ENCODE measurements at regions not wholly inside any gene's neighbourhood (a gene's known extent, or its start where the extent isn't known, plus 50 kb on each side); places are given as distances from the start of the nearest gene placed in this dataset.

DNA sequence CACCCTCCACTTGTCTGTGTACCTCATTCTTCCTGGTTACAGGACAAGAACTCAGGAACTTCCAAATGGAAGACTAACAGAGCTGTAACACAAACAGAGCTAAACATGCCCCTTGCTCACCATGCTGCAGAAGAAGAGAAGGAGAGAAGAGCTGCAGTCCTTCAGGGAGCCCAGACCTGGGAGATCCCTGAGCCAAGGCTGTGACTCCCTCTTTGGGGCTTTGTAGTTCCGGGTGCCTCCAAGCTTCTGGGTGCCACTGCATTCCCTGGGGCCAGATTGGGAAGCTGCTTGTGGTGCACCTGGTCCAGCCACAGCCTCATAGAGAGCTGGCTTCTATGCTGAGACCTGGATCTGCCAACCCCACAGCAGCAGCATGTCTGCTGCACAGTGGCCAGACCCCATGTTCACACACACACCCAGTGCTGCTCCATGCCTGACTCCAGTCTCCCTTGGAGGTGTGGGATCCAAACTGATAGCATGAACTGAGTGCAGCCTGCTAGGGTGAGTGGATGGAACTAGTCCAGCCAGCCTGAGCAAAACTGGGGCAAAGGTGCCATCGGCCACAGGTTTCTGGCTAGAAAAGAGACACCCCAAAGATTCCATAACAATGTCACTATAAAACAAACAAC, 263.0 kb upstream of the NRIP1 start:
- no peak for DNase-seq

DNA sequence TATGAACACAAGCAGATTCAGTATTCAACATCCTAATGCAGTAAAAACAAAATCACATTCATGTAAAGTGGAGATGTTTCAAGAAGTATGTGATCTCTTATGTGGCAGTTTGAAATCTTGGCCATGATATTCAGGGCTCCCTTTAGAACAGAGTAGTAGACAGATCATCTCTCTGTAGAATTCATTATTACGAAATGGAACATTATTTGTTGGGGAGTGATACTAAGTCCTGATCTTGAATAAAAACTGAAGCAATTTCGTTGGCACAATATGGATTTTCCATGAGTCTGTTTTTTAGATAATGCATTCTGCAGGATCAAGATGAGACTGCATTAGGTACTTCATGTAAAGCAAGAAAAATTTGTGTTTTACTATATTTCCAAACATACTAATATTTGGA, 264.4 kb upstream of the NRIP1 start:
- no peak for DNase-seq

DNA sequence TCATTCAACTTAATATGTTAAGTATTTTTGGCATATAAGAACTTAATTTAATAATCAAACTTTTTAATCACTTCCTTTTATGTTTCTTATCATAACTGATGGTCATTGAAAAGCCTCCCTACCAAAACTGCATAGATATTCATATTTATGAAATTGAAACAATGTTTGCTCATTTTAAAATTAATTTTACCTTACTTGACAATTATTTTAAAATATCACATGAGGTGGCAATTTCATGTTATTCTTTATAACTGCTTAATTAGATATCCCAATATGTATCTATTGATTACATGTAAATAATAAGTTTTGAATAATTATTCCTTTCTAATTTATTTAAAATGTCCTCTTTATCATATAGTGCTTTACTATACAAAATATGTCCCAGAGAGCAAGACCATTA, 266.1 kb upstream of the NRIP1 start:
- no peak for DNase-seq

DNA sequence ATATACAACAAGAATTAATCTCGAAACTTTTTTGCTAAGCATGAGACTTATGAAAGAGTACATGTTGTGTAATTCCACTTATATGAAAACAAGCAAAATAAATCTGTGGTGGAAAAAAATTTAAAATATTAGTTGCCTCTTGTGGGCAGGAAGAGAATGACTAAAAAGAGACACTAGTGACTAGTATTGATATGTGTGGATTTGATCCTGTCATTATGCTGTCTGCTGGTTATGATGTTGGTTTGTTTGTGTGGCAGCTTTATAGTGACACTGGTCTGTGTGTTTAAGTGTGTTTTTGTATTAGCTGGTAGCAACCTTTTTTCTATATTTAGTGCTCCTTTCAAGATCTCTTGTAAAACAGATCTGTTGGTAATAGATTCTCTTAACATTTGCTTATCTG, 267.8 kb upstream of the NRIP1 start:
- no peak for DNase-seq

DNA sequence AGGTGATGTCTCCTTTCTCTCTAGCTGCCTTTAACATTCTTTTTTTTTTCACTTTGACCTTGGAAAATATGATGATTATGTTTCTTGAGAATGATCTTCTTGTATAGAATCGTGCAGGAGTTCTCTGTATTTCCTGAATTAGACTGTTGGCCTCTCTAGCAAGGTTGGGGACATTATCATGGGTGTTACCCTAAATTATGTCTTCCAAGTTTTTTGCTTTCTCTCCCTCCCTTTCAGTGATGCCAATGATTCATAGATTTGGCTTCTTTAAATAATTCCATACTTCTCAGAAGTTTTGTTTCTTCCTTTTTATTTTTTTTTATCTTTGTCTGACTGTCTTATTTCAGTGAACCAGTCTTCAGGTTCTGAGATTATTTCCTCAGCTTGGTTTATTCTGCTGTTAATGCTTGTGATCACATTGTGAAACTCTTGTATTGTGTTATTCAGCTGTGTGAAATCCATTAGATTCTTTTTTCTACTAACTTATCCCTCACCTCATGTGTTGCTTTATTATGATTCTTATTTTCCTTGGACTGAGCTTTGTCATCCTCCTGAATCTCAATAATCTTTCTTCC, 268.4 kb upstream of the NRIP1 start:
- no peak for DNase-seq

DNA sequence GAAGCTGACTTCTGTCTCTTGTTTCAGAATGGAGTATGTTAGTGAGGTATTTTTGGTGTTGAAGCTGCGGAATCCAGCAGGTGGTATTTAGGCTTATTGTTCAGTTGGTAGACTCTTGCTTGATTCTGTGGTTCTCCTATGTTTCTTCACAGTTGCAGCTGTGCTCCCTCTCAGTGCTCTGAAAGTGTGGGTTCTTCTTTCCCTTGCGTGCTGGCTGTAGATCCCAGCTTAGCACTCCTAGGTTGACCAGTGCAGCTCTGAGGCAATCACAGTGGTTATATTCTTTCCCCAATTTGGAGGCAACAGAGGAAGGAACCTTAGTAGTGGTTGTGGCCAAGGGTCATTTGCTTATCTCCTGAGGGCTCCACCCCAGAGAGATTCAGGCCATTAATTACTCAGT, 269.2 kb upstream of the NRIP1 start:
- no peak for DNase-seq

DNA sequence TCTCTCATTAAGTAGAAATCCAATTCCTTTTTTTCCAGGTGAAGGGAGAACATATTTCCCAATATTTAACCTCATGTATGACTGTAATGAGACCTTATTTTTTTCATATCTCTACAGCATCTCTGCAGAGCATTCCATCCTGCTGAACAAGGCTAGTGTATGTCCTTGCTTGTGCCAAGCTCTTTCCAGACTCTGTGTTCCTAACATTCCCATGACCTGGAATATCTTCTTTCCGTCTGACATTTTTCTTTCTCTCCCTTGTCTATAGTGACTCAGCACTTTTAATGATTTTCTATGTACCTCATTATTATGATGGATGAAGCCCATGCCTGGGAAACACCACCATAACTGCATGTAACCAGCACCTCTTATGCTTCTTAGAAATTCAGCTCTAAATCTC, 278.3 kb upstream of the NRIP1 start:
- no peak for DNase-seq

DNA sequence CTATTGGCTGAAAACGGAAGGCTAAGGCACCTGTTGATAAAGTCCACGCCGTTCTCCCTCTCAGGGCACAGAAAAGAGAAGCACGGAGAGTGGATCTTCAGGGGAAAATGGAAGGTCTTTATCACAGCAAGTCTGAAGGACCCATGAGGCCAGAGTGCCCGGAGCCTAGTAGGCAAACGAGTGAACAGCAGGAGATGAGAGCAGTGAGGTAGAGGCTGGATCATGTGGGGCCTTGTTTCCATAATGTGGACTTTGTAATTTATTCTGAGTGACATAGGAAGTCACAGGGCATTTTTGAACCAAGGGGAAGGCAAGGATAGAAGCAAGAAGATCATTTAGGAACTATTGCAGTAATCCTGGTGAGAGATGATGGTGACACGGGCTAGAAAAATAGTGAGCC, 287.2 kb upstream of the NRIP1 start:
- no peak for DNase-seq

DNA sequence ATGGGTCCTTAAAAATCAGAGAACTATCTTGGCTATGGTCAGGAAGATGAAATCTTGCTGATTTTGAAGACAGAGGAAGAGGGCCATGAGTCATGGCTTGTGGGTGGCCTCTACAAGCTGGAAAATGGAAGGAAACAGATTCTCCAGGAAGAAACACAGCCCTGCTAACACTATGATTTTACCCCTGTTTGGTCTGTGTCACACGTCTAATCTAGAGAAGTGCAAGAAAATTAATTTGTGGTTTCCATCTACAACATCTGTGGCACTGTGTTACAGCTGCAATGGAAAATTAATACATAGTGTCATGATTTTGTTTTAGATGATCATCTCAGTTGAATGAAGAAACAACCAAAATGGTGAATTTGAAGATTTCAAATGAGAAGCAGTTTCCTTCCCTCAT, 288.7 kb upstream of the NRIP1 start:
- no peak for DNase-seq

DNA sequence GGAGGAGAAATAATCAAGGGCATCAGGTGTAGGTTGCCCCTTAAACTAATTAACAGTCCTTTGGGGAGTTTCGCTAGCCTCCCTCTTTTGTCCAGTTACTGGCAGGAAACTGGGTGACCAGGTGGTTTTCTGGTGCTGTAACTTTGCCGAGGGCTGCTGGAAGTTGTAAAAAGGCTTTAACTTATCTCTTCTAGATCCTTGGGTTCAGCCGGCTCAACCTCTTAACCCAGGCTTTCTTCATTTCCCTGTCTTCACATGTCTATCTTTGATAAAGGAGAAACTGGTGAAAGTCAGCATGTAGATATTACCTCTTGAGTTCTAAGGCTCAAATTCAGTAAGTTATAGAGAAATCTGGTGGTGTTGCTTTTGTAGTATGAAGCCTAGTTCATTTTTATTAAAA, 289.7 kb upstream of the NRIP1 start:
- no peak for DNase-seq

DNA sequence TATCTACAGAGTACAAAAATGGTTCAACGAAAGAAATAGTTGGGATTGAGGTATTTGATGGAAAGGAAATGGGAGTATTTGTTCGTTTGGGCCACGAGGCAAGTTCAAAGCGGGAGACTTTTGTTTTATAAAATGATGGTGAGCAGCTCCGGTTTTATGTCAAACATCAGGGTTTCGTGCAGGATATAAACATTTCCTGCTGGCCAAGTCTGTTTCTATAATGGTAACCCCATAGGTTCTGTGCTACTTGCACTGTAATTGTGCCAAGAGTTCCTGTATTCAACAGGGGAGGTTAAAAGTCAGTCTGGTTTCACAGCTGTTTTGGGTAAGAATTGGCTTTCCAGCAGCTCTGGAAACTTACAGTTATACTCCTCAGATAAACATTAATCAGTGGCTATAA, 290.3 kb upstream of the NRIP1 start:
- no peak for DNase-seq

DNA sequence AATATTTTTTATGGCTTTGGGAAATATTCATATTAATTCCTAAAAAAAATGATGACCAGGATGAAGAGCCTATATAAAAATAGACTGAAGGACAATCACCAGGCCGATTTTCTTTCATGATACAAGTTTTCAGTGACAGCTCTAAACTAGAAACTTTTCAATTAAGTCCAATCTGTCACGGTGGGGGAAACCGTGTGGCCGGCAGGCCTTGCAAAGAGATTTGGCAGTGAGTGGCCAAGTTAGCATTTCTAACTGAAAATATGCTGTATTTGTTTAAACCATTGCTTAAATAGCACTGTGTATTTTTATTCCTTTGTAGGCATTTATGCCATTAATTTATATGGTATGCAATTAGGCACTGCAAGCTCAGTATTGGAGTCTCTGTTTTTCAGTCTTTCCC, 294.5 kb upstream of the NRIP1 start:
- no peak for DNase-seq

DNA sequence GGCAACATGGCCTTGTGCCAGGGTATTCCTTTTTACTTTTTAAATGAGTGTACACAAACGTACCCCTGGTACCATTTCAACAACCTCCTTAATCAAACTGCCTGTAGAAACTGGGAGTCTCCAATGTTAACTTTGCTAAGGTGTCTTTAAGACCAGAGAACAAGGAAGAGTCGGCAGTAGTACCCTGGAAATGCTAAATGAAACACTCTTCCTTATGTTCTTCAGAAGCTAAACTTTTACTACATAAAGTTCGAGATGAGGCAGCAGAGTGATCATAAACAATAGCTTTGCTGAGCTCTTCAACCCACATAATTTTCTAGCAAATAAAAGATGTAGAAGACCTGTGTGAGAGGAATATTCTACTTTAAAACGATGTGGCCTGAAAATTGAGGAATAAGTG, 297.7 kb upstream of the NRIP1 start:
- DNase-seq = no peak

DNA sequence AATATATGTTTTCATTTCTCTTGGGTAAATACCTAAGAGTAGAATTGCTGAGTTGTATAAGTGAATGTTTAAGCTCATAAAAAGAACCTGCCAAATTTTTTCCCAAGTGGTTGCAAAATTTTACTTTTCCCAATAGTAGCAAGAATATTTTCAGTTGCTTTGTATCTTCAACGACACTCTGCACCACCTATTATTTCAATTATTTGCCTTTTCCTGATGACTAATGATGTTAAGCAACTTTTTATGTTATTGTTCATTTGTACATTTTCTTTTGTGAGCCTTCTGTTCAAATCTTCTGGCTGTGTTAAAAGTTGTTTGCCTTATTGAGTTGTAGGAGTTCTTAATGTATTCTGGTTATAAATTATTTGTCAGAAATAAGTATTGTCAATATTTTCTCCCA, 299.1 kb upstream of the NRIP1 start:
- no peak for DNase-seq

DNA sequence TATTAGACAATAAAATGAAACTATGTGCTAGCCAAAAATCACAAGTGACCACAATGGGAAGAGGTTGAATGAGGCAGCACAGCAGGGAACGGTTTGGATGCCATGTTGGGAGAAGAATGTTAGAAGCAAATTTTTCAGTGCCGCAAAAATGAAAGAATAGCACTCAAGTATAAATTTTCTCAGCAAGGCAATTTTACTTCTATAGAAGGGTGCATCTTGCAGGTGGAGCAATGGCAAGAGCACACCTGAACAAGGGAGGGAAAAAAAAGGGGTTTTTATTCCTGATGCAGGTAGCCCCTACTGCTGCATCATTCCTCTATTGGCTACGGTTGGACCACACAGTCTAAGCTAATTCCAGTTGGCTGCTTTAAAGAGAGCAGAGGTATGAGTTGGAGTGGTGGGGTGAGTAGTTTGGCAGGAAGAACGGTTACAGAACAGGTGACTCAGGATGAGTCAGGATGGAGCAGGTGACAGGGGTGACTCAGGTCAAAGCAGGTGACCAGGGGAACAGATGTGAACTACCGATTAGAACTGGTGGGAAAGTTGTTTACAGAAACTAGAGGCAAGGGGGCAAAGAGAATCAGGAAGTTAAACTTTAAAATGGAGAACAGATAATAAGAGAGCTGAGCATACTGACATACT, 301.1 kb upstream of the NRIP1 start:
- no peak for DNase-seq

DNA sequence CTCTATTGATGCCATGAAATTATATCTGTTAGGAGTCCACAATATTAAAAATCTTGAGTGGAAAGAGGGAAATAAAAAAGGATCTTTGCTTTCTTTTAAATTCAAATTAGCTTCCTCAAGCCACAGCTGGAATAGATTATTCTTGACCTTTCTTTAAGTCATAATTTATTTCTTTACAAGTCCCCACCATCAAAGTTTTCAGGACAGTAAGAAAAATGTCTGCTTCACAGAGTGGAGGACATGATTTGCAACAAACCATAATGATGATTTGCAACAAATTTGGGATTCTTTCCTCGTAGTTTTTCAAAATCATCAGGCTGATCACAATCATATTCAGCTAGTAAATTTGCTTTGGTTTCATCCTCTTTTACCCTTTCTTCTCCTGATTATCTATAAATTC, 301.8 kb upstream of the NRIP1 start:
- no peak for DNase-seq

DNA sequence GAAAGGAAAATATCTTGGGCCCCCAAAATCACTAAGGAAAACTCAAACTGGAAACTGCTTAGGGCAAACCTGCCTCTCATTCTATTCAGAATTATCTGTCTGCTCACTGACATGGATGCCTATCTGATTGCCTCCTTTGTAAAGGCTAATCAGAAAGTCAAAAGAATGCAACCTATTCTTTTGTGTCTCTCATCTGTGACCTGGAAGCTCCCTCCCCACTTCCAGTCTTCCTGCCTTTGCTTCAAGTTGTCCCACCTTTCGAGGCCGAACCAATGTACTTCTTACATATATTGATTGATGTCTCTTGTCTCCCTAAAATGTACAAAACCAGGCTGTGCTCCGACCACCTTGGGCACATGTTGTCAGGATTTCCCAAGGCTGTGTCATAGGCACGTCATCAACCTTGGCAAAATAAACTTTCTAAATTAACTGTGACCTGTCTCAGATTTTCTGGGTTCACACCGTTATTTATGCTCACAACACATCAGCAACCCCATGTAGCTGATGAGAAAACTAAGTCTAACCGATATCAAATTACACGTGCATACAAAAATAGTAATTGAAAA, 302.3 kb upstream of the NRIP1 start:
- DNase-seq = no peak

DNA sequence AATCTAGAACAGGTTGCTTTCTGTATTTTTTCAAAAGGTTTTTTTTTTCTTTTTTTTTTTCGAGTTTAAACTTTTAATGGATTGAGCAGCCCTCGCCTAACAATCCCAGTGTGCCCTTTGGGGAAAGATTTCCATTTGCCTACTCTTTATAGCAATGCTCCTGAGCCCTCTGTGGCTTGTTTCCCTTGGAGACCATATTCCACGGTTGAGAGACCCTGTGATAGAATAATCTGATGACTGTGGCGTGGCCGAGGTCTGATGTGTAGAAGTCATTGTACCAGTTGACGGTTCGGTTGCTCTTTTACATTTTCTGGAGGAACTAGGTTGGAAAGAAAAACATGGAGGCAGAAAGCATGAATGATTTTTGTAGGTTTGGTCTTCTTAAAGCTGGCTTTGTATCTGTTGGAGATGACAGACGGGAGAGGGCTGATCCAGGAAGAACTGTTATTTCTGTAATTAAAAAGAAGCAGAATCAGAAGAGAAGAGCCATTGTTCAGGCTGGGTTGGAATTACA, 305.7 kb upstream of the NRIP1 start:
- no peak for DNase-seq

DNA sequence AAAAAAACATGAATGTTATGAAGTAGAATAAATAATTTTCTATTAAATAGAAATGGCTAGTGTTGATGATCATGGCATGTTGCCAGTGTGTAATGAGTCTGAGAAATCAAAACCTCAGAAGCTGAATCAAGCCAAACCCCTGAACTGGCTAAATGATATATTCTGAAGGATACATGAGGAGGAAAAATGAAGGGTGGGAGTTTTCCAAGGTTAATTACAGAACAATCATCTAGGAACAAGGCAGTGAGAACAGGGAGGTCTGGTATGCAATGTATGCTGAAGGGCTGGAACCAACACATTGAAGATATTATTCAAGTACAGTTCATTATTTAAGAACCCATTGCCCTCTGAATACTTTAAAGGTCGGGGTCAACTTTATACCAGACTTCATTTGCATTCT, 309.1 kb upstream of the NRIP1 start:
- DNase-seq = no peak

DNA sequence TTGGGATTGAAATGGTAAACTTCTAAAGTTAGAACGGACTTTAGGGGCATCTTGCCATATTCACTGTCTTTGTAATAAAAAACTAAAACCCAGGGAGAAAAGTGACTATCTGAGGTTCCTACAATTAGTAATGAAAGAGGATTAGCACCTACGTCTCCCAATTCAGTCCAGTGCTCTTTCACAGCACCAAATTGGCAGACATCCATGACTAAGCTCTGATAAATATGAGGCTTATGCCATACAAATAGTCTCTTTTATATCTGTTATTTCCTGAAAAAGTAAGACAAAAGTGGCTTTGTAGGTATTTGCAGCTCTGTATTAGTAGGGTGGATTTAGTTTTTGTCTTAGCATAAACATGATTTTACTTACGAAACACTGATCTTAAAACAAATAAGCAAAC, 315.0 kb upstream of the NRIP1 start:
- no peak for DNase-seq

DNA sequence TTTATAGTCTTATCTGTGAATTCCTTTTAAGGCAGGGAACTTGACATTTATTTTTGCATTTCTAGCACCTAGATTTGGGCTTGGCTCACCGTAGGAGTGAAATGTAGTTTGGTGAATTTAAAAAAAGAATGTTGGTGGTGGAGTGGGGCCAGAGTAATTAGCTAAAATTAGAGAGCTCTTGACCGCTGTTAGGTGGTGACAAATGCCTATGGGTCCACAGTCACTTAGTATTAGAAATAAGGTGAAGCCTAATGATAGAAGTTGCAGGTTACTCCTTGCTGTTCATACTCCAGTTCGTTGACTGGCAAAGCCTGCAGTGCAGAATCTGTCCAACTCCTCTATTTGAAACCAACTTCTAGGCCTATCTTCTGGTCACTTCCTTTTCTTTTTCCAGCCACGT, 318.8 kb upstream of the NRIP1 start:
- no peak for DNase-seq

DNA sequence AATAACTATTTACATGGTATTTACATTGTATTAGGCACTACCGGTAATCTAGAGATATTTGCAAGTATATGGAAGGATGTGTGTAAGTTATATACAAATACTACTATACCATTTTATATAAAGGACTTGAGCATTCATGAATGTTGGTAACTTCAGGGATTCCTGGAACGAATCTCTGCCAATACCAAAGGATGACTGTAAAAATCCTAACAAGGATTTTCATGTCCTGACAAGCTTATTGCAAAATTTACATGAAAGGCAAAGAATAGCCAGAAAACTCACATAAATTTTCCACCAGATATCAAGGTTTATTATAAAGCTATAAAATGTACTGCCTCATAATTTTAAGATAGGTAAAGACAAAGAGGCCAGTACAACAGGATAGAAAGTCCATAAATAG, 325.2 kb upstream of the NRIP1 start:
- DNase-seq = no peak

DNA sequence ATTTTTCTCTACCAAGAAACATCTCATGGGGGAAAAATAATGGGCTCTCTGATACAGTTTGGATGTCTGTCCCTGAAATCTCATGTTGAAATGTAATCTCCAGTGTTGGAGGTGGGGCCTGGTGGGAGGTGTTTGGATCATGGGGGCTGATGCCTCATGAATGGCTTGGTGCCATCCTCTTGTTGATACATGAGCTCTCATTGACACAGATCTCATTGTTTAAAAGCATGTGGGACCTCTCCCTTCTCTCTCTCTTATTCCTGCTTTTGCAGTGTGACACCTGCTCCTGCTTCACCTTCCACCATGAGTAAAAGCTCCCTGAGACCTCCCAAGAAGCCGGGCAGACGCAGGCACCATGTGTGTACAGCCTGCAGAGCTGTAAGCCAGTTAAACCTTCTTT, 332.5 kb upstream of the NRIP1 start:
- DNase-seq = no peak

DNA sequence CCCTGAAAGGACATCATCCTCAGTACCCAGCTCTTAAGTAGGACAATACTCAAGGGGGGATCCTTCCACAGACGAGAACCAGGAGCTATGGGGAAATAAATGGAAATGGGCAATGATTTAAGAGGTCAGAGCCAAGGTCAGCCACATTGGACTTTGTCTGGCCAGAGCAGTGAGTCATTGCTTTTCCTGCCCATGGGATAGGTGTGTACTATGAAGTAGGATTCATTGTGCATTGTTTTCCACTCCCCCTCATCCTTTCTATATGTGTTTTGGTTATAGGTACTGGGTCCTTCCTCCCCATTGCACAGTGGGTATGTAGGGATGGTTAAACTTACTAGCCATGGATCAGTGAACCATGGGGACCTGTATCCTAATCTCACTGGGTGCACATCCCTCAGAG, 328.9 kb upstream of the USP25 start:
- DNase-seq = no peak

DNA sequence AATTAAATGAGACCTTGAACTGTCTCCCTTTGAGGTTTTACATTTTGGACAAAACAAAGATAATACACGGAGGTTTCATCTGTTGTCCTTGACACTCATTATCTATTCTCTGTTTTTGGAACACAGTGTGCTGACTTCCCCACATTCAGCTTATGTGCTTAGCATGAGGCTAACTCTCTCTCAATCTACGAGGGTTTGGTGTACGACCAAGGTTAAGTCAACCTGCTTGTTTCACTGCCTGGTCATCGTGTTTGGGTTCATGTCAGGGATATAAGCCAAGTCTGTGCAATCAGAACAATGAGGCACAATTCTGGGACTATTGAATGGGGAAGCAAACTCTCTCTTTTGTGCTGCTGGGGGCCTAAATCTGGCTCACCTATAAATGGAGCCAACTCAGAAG, 328.5 kb upstream of the USP25 start:
- no peak for DNase-seq

Data from activated naive CD4-positive, alpha-beta T cell treated with Interleukin-2 at 50 U/mL for 16 hours (primary cell).